ENCODE measurements at regions not wholly inside any gene's neighbourhood (a gene's known extent, or its start where the extent isn't known, plus 50 kb on each side); places are given as distances from the start of the nearest gene placed in this dataset.
"Not testable (repeated sequence)": the region's sequence is repeated elsewhere in the genome, so short reads cannot be mapped to it uniquely, and the experiment has no call there.

DNA sequence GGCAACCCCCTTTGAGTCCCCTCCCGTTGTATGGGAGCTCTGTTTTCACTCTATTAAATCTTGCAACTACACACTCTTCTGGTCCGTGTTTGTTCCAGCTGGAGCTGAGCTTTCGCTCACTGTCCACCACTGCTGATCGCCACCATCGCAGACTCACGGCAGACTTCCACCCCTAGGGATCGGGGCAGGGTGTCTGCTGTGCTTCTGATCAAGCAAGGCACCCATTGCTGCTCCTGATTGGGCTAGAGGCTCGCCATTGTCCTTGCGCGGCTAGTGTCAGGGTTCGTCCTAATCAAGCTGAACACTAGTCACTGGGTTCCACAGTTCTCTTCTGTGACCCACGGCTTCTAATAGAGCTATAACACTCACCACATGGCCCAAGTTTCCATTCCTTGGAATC is 442.8 kb downstream of the SLITRK1 start:
- not testable (repeated sequence) for TF ChIP-seq NFRKB (IDR thresholded peaks at IDR 0.05); FOXM1 (IDR thresholded peaks at IDR 0.05; ENCODE audit: borderline replicate concordance); BHLHE40 (IDR thresholded peaks at IDR 0.05; ENCODE audit: borderline replicate concordance); LEF1 (IDR thresholded peaks at IDR 0.05; ENCODE audit: borderline replicate concordance); ZNF384 (IDR thresholded peaks at IDR 0.05); ELF4 (IDR thresholded peaks at IDR 0.05); TARDBP (IDR thresholded peaks at IDR 0.05); HDGF (IDR thresholded peaks at IDR 0.05; ENCODE audit: borderline replicate concordance); ARNT (IDR thresholded peaks at IDR 0.05); SP1 (IDR thresholded peaks at IDR 0.05); FOXA1 (IDR thresholded peaks at IDR 0.05); FOXK2 (IDR thresholded peaks at IDR 0.05)
- TF ChIP-seq, protein P1, sequence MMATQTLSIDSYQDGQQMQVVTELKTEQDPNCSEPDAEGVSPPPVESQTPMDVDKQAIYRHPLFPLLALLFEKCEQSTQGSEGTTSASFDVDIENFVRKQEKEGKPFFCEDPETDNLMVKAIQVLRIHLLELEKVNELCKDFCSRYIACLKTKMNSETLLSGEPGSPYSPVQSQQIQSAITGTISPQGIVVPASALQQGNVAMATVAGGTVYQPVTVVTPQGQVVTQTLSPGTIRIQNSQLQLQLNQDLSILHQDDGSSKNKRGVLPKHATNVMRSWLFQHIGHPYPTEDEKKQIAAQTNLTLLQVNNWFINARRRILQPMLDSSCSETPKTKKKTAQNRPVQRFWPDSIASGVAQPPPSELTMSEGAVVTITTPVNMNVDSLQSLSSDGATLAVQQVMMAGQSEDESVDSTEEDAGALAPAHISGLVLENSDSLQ (IDR thresholded peaks at IDR 0.05) = not testable (repeated sequence)
